DMS 273 (cell line): ENCODE measurements at regions not wholly inside any gene's neighbourhood (a gene's known extent, or its start where the extent isn't known, plus 50 kb on each side); places are given as distances from the start of the nearest gene placed in this dataset.
"Not testable (repeated sequence)": the region's sequence is repeated elsewhere in the genome, so short reads cannot be mapped to it uniquely, and the experiment has no call there.

Experiments
- DNase-seq: peaks from one replicate; lab custom pipeline; 2025; ENCODE audit not compliant: unreplicated experiment; lab: John Stamatoyannopoulos, UW

DNA sequence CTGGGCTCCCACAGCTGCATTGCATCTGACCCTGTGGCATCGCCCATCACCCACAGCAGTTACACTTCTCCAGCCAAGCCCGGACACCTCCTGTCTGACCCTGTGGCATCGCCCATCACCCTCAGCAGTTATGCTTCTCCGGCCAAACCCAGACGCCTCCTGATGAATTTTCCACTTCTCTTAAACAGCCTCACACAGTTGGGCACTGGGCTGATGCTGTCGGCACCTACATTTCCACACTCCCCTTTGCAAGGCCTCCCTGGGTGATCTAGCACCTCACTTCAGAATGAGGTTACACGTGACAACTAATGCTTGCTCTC lies 175.2 kb upstream of the ARID1B start:
- no peak for DNase-seq

DNA sequence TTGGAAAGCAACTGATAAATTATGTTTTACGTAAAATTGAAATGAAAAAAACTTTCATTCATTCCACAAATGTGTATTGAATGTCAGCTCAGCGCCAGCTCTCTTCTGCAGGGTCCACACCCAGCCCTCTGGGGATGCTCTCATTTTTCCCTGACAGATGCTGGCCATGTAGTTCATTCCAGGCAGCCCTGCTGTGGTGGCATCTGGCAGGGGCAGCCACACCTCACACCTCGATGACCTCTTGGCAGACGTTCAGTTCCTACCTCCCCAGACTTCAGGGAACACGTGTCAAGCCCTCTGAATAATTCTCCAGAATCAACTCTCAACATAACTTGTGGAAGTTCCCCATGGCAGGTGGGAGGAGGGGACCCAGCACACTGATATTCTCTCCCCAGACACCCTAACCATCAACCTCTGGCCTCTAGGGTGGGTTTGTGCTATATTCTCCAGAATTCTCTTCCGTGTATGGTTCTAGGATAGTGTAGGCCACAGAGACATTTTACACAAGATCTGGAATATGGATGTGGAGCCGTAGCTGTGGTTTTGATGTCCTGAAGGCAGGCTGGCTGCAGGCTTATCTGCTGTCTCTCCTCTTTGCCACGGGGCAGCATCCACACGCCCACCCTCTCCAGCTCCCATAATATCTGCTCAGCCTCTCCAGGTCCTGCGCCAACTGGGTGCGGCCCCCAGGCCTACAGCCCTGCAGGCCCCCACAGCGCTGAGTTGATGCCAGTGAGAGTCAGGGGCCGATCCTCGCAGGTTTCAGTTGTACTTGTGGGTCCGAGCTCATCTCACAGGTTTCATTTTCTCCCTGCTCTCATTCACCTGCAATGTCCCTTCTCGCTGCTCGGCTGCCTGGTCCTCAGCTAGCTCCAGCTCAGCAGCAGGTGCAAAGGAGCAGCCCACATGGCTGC lies 175.8 kb upstream of the ARID1B start:
- DNase-seq = peak; percentile 86

DNA sequence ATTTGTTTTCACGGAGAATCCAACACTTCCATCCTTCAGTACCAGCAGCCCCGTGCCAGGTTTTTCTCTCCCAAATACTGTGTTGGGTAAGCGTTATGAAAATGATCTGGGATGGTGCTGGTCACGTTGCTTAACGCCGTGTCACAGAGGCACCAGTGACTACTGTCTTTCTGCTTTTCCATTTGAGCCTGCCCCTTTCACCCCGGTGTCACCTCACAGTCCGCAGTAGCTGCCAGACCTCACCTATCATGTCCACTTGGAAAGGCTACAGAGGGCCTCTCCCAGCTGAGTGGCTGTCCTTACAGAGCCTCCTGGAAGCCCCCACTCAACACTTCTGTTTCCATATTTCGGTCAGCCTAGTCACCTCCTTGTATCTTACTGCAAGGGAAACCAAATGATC lies 176.5 kb upstream of the ARID1B start:
- no peak for DNase-seq

DNA sequence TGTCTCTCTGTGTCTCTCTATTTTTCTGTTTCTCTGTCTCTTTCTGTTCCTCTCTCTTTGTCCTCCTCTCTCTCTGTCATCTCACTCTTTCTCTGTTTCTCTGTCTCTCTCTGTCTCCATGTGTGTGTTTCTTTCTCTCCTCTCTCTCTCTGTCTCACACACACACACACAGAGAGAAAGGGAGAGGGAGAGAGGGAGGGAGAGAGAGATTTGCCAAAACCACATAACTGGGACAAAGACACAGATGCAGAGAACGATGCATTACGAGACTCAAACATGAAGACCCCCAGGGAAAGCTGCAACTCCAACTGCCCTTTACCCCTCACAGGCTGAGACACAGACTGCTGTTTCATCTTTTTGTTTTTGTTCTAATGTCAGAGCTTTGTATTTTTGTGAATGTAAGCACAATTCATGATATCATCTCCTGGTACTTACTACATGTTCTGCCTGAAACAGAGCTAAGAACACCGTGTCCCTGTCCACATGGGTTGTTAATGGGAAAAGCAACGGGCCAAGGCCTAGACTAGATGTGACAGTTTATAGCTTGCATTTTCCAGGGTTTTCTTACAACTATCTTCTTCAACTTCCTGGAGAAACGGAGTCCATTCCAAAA lies 177.1 kb upstream of the ARID1B start:
- no peak for DNase-seq

DNA sequence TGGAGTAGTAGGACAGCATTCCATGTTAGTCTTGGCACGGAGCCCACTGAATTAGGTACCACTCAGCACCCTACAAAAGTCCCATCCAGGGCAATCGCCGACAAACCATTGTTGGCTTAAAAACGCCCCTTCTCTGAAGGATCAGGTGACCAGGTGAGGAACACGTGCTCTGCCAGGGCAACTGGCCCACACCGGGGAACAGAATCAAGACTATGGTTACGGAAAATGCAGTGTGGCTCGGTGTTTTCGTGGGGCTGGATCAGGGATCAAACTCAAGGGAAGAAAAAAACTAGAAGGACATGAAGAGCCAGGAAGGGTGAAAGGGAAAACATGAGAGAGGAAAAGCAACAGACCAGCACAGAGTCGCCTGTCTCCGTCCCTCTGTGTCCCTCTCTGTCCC lies 177.8 kb upstream of the ARID1B start:
- DNase-seq = no peak

DNA sequence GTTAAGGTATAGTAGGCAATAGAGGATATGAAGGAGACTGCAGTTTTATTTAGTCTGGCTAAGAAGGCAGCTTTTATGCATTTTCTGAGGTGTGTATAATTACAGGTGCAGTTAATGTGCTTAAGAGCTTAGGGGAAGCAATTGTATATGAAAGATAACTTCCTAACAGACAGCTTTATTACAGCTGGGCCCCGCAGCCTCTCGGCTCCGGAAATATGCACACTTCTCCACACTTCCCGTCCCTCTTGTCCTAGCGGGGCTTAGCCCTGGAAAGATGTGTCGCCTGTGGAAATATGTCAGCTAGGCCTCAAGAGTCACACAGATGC lies 178.4 kb upstream of the ARID1B start:
- no peak for DNase-seq

DNA sequence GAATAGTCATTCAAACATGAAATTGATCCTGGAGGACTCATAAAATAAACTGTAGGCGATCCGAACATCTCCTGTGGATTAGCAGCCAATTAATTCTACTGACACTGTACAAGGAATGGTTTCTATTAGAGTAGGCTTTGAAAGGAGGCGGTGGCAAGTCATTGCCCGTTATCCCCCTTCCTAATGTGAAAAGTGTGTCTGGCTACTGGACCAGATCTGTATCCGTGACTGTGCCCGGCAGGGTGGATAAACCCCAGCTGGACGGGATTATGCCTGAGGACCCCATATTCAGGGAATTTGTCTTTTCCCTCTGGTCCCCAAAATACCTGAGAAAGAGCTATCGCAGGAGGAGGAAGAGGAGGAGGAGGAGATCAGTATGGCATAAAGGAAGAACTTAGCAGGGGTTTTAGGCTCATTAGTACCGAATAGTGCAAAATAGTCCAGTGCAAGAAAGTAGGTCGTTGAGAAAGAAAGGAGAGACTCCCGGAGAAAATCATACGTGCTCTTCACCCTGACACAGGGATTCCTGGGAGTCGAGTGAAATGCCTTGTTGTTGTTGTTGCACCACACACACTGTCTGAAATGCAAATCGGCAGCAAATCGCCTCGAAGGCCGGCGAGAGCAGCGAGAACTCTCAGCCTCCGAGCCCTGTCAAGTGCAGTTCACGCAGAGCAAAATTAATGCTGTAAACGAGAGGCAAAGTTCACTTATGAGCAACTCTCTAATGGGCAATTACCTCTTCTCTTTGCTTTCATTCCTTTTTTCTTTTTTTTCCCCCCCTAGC lies 178.9 kb upstream of the ARID1B start:
- DNase-seq = no peak

DNA sequence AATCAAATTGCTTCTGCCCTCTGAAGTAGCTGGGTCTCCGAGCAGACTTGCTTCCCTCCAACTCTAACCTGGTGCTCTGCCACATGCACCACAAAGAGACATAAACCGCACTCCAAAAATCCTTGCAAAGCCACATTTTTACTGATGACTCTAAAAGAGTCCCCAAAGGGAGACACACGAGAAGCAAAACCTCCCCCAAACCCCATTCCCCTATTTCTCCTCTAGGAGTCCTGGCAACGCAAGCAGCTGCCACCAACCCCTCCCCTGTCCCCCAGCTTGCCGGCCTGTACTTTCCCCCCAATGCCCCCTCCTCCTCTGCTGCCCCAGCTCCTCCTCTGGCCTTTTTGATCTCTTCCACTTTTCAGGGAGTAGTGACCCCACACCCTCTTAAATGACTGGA lies 180.1 kb upstream of the ARID1B start:
- no peak for DNase-seq

DNA sequence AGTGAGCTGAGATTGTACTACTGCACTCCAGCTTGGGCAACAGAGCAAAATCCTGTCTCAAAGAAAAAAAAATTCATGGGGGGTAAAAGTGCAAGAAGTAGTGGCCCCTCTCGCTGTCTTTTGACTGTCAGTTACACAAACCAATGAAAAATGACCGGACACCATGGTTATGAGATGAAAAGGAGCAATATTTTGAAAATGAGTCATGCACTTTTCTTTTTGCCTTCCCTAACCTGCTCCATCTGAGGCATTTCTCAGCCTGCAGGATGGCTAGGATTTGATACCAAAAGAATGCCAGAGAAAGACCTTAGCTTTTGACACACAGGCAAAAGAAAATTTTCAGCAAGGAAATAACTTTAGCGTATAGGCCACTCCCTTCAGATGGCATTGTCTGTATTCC lies 181.7 kb upstream of the ARID1B start:
- DNase-seq = no peak

DNA sequence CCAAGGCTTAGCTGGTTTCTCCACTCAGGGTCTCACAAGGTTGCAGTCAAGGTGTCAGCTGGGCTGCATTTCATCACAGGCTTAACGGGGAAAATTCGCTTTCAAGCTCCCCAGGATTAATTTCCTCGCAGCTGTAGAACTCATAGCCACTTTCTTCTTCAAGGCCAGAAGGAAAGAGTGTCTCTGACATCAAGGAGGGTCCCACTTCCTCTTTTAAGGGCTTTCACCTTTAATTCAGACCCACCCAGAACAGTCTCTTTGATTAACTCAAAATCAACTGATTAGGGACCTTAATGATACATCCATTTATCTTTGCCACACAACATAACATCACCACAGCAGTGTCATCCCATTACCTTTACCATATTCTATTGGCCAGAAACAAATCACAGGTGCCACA lies 183.3 kb upstream of the ARID1B start:
- no peak for DNase-seq

DNA sequence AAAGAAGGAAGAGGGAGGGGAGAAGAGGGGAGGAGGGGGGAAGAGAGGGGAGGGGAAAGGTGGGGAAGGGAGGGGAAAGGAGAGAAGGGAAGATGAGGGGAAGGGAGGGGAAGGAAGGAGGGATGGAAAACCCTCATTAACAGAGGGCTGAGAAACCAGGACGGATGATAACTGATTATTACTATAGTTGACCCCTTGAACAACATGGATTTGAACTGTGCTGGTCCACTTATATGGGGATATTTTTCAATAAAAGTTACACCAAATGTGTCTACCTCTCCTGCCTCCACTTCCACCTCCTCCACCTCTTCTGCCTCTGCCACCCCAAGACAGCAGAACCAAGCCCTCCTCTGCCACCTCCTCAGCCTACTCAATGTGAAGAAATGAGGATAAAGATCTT lies 184.1 kb upstream of the ARID1B start:
- no peak for DNase-seq

DNA sequence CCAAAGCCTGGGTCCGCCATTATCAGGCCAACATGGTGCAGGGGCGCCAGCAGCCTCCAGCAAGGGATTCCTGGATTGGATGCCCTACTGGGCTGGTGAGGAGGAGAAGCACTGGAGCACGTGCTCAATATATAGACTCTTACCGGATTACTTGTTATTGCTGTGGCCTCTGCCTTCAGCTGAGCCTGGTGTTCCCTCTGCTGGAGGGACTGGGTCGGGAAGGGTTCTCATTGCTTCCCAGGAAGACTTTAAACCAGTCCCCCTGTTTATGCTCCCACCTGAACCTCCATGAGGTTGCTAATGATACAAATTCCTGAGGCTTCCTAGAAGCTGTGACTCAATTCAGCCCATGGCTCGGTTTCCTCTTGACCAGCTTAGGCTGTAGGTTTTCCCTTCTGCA lies 186.7 kb upstream of the ARID1B start:
- DNase-seq = no peak

DNA sequence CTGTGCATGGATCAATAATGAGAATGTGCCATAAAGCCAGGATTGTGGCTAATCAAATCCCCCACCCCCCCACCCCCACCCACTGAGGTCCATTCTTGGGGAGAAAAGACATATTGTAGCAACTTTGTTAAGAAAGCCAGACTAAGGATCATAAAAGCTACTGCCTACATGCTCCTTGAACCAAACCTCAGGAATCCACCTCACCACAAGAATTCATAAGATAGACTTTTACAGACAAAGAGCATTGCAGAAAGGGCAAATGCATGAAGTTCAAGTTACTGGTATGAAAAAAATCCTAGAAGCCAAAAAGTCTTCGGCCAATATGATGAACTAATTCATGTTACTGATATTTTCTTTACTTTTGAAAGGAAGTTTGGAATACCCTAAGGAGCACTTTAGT lies 187.9 kb upstream of the ARID1B start:
- no peak for DNase-seq

DNA sequence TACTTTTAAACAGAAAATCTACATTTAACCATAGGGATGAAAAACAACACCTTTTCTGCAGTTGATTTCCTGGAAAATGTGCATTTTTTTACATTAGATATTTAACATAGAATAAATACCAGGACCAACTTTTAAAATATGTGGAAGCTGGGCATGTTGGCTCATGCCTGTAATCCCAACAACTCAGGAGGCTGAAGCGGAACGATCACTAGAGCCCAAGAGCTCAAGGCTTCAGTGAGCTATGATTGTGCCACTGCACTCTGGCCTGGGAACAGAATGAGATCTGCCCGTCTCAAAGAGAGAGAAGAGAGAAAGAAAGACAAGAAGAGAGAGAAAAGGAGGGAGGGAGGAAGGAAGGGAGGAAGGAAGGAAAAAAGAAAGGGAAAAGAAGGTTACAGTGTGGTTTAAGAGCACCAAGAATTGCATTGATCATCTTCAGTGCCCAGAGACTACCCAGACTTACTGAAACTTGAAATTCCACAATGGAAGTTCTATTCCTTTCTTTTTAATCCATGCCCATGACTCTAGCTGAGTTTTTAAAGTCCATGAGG lies 189.4 kb upstream of the ARID1B start:
- DNase-seq = no peak

DNA sequence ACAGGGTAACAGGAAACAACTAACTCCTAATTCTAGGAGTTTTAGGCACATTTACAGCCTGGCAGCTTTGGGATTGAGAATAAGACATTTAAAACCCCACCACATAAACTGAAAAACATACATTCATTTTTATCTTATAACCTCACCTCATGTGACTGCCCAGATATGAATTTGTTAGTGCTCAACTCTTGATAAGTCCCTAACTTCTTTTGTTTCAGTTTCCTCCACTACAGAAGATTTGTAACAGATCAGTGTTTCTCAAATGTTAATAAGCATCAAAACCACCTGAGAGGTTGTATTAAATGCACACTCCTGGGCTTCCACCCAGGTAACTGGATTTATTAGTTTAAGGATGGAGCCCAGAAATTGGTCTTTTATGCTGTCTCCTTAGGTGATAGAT lies 190.1 kb upstream of the ARID1B start:
- DNase-seq = no peak

DNA sequence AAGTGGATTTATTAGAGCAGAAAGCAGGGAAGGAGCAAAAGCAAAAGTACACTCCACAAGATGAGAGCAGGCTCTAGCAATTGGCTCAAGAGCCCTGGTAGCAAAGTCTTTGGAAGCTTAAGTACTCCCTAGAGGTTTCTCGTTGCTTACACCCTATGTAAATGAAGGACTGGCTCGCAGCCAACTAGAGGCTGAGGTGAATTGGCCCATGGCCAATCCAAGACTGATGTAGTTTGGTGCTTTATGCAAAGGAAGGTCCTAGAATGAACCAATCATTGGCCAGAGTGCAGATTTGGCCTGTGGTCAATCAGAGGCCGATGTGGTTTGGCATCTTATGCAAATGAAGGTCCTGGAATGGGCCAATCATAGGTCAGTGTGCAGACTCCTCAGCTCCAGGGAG lies 191.3 kb upstream of the ARID1B start:
- DNase-seq = peak; percentile 63

DNA sequence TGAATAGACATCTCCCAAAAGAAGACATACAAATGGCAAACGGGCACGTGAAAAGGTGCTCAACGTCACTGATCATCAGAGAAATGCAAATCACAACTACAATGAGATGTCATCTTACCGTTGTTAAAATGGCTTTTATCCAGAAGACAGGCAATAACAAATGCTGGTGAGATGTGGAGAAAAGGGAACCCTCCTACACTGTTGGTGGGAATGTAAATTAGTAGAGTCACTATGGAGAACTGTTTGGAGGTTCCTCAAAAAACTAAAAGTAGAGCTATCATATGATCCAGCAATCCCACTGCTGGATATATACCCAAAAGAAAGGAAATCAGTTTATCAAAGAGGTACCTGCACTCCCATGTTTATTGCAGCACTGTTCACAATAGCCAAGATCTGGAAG lies 193.1 kb upstream of the ARID1B start:
- DNase-seq = not testable (repeated sequence)

DNA sequence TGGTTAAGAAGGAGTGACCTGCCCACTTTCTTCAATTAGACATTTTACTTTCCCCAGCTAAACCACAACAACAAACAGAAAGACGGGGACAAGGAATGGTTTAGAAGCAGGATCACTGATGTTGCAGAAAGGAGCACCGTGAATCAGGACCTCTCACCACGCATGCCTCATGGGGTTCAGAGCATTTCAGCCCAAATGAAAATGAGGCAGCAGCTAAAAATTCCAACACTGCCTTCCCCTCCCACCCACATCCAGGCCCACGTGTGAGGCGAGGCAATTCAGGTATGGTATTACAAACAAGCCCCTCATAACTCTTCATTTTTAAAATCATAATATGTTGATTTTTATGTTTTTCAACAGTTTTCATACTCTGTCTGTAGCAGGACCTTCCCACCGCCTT lies 194.1 kb upstream of the ARID1B start:
- no peak for DNase-seq

DNA sequence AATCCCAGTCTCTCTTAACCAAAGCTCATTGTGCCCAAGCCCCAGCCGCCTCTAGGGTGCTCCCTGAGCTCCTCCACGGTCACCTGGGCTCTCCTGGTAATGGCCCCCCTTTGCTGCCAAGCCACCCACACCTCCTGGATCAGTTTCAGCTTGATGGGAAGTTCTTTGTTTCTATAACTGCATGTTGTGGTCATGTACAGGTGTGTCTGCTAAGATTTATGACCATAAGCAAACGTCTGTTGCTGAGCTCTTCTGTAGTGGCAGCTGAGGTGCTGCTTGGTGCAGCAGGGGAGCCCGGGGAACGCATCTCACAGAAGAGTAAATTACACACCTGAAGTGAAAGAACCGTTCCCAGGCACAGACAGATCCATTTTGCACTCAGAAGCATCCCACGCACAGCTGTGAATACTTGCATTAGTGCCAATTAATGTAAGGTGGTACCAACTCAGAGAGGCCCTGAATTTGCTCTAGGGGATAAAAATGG lies 194.6 kb upstream of the ARID1B start:
- DNase-seq = no peak

DNA sequence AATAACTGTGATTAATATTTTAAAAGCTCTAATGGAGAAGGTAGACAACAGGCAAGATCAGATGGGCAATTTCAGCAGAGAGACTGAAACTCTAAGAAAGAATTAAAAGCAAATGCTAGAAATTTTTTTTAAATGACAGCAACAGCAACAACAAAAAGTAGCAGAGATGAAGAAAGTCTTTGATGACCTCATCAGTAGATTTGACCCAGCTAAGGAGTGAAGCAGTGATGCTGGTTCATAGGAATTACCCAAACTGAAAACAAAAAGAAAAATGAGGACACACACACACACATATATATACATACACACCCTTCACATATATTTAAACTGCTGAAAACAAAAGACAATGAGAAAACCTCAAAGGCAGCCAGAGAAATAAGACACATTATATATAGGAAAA lies 197.6 kb upstream of the ARID1B start:
- no peak for DNase-seq

DNA sequence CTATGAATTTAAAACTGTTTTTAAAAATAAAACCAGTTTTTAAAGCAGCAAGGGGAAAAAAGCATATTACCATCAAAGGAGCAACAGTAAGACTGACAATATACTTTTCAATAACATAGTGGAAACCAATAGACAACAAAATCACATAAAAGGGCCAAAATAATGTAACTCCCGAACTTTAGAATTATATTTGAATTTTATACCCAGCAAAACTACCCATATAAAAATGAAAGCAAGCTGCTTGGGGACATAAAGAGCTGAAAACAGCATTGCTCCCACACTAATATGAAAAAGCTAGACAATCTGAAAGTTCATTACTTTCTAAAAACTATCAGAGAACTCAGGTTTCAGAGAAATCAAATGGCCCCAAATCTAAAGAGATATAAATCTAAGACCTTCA lies 199.4 kb upstream of the ARID1B start:
- no peak for DNase-seq

DNA sequence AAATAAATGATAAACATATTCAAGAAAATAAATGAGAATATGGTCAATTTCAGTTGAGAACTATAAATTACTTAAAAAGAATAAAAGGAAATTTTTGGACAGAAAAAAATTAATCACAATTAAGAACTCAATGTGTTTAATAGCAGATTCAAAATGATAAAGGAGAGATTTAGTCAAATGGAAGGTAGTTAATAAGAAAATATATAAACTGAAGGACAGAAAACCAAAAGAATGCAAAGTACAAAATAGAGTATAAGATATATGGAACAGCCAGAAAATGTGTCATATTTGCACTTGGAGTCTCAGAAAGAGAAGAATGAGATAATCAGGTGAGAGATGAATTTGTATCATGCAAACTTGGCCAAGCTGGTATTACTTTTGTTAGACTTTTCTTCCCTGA lies 201.8 kb upstream of the ARID1B start:
- no peak for DNase-seq
